ENCODE measurements at regions not wholly inside any gene's neighbourhood (a gene's known extent, or its start where the extent isn't known, plus 50 kb on each side); places are given as distances from the start of the nearest gene placed in this dataset.

DNA sequence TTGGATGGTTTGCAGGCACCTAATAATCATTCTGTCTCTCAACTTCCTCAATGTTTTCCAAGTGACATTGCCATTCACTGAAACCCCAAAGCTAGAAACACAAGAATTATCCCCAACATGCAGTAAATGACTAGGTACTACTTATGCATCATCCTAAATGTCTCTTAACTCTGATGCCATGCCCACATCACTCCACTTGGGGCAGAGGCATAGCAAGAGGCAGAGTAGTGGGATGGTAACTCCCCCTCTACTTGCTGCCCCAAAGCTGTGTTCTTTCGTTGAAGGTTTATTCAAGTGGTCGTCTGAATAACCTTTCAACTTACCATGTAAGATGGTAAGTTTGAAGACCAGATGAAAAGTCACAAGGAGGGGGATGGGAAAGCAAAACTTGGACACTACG is 77.9 kb upstream of the SOX5 start:
- H3K27ac ChIP-seq = no peak overlapping the region
- ChIA-PET POLR2A (no interaction called here), CTCF (no interaction called here)
- H3K4me3 ChIP-seq = no peak overlapping the region
- TF ChIP-seq ESRRA (IDR thresholded peaks at IDR 0.05; ENCODE audit: borderline replicate concordance, low read length) (no peak), MAFK (IDR thresholded peaks at IDR 0.05; ENCODE audit: partially characterized antibody) (no peak), FOSL2 (IDR thresholded peaks at IDR 0.05) (no peak), FOSL2 (CRISPR knock-in tag; IDR thresholded peaks at IDR 0.05) (no peak), HOXB13 (CRISPR knock-in tag; IDR thresholded peaks at IDR 0.05; ENCODE audit: low read depth) (no peak), ATOH8 (CRISPR knock-in tag; IDR thresholded peaks at IDR 0.05; ENCODE audit: low read depth) (no peak), GATA3 (IDR thresholded peaks at IDR 0.05; ENCODE audit: borderline replicate concordance) (no peak), NFE2L2 (conservative IDR thresholded peaks at IDR 0.05; ENCODE audit: low read length) (no peak)
- TF ChIP-seq, protein P1, sequence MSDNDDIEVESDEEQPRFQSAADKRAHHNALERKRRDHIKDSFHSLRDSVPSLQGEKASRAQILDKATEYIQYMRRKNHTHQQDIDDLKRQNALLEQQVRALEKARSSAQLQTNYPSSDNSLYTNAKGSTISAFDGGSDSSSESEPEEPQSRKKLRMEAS (IDR thresholded peaks at IDR 0.05) = no peak
- TF ChIP-seq, protein P2, sequence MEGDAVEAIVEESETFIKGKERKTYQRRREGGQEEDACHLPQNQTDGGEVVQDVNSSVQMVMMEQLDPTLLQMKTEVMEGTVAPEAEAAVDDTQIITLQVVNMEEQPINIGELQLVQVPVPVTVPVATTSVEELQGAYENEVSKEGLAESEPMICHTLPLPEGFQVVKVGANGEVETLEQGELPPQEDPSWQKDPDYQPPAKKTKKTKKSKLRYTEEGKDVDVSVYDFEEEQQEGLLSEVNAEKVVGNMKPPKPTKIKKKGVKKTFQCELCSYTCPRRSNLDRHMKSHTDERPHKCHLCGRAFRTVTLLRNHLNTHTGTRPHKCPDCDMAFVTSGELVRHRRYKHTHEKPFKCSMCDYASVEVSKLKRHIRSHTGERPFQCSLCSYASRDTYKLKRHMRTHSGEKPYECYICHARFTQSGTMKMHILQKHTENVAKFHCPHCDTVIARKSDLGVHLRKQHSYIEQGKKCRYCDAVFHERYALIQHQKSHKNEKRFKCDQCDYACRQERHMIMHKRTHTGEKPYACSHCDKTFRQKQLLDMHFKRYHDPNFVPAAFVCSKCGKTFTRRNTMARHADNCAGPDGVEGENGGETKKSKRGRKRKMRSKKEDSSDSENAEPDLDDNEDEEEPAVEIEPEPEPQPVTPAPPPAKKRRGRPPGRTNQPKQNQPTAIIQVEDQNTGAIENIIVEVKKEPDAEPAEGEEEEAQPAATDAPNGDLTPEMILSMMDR (IDR thresholded peaks at IDR 0.05) = no peak
- TF ChIP-seq, protein P3, sequence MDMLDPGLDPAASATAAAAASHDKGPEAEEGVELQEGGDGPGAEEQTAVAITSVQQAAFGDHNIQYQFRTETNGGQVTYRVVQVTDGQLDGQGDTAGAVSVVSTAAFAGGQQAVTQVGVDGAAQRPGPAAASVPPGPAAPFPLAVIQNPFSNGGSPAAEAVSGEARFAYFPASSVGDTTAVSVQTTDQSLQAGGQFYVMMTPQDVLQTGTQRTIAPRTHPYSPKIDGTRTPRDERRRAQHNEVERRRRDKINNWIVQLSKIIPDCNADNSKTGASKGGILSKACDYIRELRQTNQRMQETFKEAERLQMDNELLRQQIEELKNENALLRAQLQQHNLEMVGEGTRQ (IDR thresholded peaks at IDR 0.05) = no peak
- ATAC-seq (no peak), DNase-seq (ENCODE audit: low read depth in 1 of 2, low spot score in 1 of 2) (no peak), FAIRE-seq (no peak)
- H3K9me3 ChIP-seq = no peaks in the 10 kb centered on the region
- H3K4me1 ChIP-seq = no peaks in the 10 kb centered on the region
- 0% methylated on average over 3 of the region's 3 CpGs for WGBS (ENCODE audit: missing lambda C conversion rate)
- no peak overlapping the region for H3K4me2 ChIP-seq

GRCh38 chr12:24025153-24025798 is 75.8 kb upstream of the SOX5 start:
- no peak overlapping the region for H3K4me2 ChIP-seq
- DNase-seq (ENCODE audit: low read depth in 1 of 2, low spot score in 1 of 2) = no peak
- H3K9me3 ChIP-seq = no peaks in the 10 kb centered on the region
- TF ChIP-seq, protein P4, sequence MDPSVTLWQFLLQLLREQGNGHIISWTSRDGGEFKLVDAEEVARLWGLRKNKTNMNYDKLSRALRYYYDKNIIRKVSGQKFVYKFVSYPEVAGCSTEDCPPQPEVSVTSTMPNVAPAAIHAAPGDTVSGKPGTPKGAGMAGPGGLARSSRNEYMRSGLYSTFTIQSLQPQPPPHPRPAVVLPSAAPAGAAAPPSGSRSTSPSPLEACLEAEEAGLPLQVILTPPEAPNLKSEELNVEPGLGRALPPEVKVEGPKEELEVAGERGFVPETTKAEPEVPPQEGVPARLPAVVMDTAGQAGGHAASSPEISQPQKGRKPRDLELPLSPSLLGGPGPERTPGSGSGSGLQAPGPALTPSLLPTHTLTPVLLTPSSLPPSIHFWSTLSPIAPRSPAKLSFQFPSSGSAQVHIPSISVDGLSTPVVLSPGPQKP (IDR thresholded peaks at IDR 0.05; ENCODE audit: low read depth, low read length) = no peak
- no peak for TF ChIP-seq EHF (CRISPR knock-in tag; IDR thresholded peaks at IDR 0.05)
- TF ChIP-seq, protein P3 (IDR thresholded peaks at IDR 0.05) = no peak
- TF ChIP-seq POLR2A (IDR thresholded peaks at IDR 0.05; ENCODE audit: low read length) = no peak
- TF ChIP-seq CBX8 (IDR thresholded peaks at IDR 0.05) = no peak
- FAIRE-seq = no peak
- H3K4me1 ChIP-seq = no peaks in the 10 kb centered on the region
- ChIA-PET CTCF (interaction anchor here (1.1 kb wide), 1 partner anchor 11 kb away, joined by 3 read pairs; no protein-coding TSS in a partner anchor), POLR2A (no interaction called here)
- no peak overlapping the region for H3K27ac ChIP-seq
- ATAC-seq = no peak
- H3K4me3 ChIP-seq = no peak overlapping the region
- WGBS (ENCODE audit: missing lambda C conversion rate) = 32% methylated on average over 3 of the region's 3 CpGs

DNA sequence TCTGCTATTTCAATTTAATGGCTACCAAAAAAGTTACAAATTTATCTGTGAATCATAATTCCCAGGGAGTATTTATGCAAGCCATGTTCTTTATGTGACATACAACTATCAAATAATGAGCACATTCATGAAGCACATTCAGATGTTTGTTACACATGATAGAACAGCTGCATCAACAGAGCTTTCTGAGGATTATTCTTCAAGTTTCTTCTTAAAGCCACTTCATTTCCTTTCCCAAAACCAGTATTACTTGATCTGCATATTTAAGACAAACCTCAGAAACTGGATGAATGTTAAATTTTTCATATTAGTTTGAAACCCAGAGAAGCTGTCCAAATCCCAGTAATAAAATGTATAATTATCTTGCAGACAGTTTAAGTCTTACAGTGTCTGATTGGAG is 73.6 kb upstream of the SOX5 start:
- Histone ChIP-seq H3K9me3 (no peaks in the 10 kb centered on the region), H3K4me1 (no peaks in the 10 kb centered on the region), H3K4me2 (no peak overlapping the region), H3K27ac (no peak overlapping the region), H3K4me3 (no peak overlapping the region)
- ATAC-seq (no peak), DNase-seq (ENCODE audit: low read depth in 1 of 2, low spot score in 1 of 2) (no peak), FAIRE-seq (no peak)
- ChIA-PET POLR2A (no interaction called here), CTCF (interaction anchor here (0.8 kb wide), 1 partner anchor 62 kb away, joined by 3 read pairs; no protein-coding TSS in a partner anchor)
- no peak for TF ChIP-seq NPAS2 (CRISPR knock-in tag; IDR thresholded peaks at IDR 0.05; ENCODE audit: borderline replicate concordance)
- TF ChIP-seq HOXB13 (CRISPR knock-in tag; IDR thresholded peaks at IDR 0.05; ENCODE audit: low read depth) = no peak
